GM18858 (cell line): ENCODE measurements at regions not wholly inside any gene's neighbourhood (a gene's known extent, or its start where the extent isn't known, plus 50 kb on each side); places are given as distances from the start of the nearest gene placed in this dataset.
A peak's percentile ranks its signal among the peaks of the same experiment; 100 is the strongest.
"Not testable (repeated sequence)": the region's sequence is repeated elsewhere in the genome, so short reads cannot be mapped to it uniquely, and the experiment has no call there.

Source experiments
- ATAC-seq: cut with Tn5 transposase; IDR thresholded peaks from one replicate; pipeline ENCODE4 v1.9.1; 2021; ENCODE audit not compliant: unreplicated experiment

GRCh38 chr1:146521804-146522203, 293.0 kb upstream of the NOTCH2NLA start:
- ATAC-seq = not testable (repeated sequence)

DNA sequence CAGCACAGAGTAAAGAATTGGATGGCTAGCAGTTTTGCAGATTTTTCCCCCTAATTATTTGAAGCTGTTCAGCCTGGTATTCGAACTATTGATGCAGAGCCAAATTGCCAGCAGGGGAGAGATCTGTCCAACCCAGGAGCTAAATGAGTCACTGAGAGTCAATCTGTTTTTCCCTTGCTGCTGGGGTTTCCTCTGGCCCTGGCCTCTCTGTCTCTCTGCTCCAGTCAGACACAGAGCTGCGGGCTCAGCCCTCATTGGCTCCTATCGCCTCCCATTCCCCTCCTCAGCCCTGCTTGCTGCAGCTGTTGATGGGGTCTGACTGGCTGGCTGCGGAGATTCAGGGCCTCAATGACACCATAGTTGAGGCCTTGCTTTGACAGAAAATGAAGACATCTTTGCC, 284.9 kb upstream of the NOTCH2NLA start:
- not testable (repeated sequence) for ATAC-seq

DNA sequence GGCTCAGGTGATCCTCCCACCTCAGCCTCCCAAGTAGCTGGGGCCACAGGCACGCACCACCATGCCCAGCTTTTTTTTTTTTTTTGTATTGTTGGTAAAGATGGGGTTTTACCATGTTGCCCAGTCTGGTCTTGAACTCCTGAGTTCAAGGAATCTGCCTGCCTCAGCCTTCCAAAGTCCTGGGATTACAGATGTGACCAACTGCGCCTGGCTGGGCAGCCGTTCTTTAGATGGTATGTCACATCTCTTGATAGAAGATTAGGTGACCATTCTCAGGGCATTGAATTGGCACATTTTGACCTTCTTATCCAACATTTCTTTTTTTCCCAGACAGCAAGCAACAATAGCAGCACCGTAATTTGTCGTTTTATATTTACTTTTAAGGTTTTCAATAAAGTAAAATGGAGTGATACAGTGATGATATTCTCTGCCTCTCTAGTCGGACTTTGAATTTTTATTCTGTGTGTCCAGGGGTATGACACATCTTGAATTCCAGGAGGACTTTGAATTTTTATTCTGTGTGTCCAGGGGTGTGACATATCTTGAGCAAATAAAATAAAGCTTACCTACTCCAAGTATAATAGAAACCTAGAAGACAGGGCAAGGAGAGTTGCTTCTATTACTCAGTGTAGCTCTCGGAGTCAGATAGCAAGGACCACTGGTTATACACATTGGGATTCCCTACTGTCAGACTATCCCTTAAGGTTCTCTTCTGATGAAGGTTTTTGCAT, 282.4 kb upstream of the NOTCH2NLA start:
- ATAC-seq = not testable (repeated sequence)

GRCh38 chr1:146510248-146510983, 281.6 kb upstream of the NOTCH2NLA start:
- not testable (repeated sequence) for ATAC-seq

DNA sequence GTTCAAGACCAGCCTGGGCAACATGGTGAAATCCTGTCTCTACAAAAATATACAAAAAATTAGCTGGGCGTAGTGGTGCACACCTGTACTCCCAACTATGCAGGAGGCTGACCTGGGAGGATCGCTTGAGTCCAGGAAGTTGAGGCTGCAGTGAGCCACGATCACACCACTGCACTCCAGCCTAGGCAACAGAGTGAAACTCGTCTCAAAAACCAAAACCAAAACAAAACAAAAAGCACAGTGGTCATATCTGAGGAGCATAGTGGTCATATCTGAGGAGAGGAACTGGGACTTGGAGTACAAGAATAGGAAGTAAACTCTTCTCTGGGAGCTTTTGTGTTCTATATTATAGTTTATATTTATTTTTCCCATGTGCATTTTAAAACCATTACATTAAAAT, 275.3 kb upstream of the NOTCH2NLA start:
- ATAC-seq = not testable (repeated sequence)

- not testable (repeated sequence) for ATAC-seq
These were observed 258.7 kb upstream of the NOTCH2NLA start for GRCh38 chr1:146487555-146487954.

DNA sequence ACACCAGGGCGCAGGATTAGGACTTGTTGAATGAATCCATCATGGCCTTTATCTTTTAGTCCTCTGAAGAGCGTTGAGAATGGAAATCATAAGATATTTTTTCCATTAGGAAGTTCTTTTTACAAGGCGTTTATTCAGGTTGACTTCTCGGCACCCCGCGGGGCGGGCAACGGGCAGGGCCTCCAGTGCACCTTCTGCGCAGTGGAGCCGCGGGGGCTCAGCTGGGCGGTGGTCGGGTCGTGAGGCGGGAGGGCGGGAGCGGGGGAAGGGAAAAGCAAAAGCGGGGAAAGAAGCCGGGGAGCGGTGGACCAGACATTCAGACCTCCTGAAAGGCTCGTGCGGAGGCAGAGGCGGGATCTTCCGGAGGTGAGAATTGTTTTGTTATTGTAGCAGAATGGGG, 258.3 kb upstream of the NOTCH2NLA start:
- not testable (repeated sequence) for ATAC-seq

GRCh38 chr1:146486300-146487014, 257.6 kb upstream of the NOTCH2NLA start:
- not testable (repeated sequence) for ATAC-seq

DNA sequence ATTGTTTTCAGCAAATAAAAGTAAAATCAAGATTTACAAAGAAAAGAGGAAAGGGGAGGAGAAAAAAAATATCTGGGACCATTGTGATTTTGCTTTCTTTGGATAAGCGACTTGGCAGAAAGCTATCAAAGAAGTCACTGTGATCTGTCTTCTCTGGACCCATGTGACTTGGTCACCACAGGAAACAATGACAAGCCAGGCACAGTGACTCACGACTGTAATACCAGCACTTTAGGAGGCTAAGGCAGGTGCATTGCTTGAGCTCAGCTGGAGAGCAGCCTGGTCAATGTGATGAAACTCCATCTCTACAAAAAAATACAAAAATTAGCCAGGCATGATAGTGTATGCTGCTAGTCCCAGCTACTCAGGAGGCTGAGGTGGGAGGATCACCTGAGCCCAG, 255.4 kb upstream of the NOTCH2NLA start:
- ATAC-seq = not testable (repeated sequence)

DNA sequence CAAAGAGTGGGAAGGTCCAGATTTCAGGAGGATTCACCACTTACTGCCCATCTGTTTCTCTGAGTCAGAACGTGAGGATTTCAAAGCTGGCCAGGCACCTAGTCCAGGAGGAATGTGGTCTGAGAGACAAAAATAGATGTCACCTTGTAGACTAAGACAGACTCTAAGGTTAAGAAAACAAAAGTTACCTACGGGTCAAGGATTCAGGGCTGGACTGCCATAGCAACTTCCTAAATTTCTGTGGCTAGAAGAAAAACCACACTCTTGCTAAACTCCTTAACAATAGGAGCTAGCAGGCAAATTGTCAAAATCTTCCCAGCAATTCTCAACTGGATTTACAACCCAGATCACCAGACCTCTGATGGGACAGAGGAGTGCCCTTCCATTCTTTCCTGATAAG, 250.4 kb upstream of the NOTCH2NLA start:
- ATAC-seq = not testable (repeated sequence)

DNA sequence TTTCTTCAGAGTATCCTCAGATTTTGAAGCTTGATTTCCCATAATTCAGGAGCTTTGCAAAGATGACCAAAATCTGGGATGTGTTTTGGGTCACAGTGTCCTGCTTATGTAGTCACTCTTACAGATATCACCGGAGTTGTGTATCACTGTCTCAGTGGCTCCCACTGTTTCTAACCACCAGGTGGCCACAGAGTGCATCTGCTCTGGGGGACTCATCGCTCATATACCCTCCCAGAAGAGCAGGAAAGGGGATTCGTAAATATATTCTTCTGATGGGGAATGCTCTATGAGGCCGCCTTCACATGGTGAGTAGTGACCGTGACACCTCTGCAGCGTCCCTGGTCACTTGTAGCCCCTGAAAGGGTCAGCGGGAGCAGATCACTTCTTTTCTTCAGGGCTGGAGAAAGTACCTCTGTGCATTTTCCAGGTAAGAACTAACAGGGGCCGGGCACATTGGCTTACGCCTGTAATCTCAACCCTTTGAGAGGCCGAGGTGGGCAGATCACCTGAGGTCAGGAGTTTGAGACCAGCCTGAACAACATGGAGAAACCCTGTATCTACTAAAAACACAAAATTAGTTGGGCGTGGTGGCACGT, 249.4 kb upstream of the NOTCH2NLA start:
- ATAC-seq = not testable (repeated sequence)

- ATAC-seq = not testable (repeated sequence)
These were observed 246.3 kb upstream of the NOTCH2NLA start for GRCh38 chr1:146475086-146475485.

DNA sequence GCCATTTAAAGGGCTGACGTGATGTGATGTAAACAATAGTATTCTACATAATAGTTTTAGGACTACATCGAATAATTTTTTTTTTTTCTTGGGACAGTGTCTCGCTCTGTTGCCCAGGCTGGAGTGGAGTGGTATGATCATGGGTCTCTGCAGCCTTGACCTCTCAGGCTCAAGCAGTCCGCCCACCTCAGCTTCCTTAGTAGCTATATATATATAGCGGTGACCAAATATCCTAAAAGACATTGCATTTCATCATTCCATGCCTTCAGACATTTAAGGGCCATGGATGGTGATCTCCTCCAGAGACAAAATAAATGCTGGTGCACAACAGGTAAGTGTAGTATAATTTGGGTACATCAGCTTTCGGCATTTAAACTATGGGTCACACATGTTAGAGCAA, 245.4 kb upstream of the NOTCH2NLA start:
- not testable (repeated sequence) for ATAC-seq

DNA sequence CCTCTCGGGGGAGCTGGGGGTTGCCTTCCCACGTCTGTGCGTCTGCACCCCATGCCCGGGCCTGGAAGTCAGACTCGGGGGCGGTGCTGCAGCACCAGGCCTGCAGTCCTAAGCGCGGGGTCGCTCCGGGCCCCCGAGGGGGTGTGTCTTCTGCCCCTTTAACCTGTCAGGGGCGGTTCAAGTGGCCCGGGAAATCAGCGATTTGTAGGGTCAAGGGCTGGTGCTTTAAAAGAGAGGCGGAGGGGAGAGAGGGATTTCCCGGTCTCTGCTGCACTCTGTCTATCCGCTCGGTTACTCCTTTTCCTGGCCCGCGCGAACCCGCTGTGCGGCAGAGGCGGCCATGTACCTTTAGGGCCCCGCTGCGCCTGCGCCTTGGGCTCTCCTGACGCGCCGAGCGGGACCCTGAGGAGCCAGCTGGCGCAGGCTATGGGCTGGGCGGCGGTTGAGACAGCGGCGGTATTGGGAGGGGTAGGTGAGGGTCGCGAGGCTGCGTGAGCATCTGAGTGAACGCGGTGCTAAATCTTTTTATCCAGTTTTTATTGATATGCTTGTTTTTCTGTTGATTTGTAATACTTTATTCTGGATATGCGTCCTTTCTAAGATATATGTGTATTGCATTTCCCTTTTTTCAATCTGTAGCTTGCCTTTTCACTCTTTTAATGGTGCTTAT, 243.5 kb upstream of the NOTCH2NLA start:
- ATAC-seq = peak; percentile 68

GRCh38 chr1:146459939-146460338, 231.1 kb upstream of the NOTCH2NLA start:
- ATAC-seq = not testable (repeated sequence)

GRCh38 chr1:146459308-146459707, 230.5 kb upstream of the NOTCH2NLA start:
- not testable (repeated sequence) for ATAC-seq

GRCh38 chr1:146448877-146449246, 220.0 kb upstream of the NOTCH2NLA start:
- ATAC-seq = not testable (repeated sequence)

GRCh38 chr1:146448212-146448876, 219.5 kb upstream of the NOTCH2NLA start:
- not testable (repeated sequence) for ATAC-seq

DNA sequence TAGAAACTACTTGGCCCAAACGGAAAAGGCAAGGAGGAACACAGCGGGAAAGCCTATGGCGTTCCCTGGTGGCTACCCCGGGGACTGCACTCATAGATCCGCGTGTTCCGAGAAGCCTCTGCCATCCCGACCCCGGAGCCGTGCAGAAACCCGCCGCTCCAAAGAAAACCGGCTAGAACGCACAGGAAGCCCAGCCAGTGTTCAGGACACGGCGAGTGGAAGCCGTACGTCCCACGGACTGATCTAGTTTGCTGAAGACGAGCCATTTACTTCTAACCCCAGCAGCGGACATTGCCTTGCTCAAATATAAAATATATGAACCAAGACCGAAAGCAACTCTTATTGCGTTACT, 215.0 kb upstream of the NOTCH2NLA start:
- ATAC-seq = not testable (repeated sequence)
